GM21528 (cell line): ENCODE measurements at regions not wholly inside any gene's neighbourhood (a gene's known extent, or its start where the extent isn't known, plus 50 kb on each side); places are given as distances from the start of the nearest gene placed in this dataset.

Experiments used
- ATAC-seq: cut with Tn5 transposase; IDR thresholded peaks from one replicate; pipeline ENCODE4 v1.9.1; 2021; ENCODE audit warnings: mild to moderate bottlenecking, moderate library complexity; ENCODE audit not compliant: unreplicated experiment, low FRiP score

- no peak for ATAC-seq
These were observed 269.7 kb downstream of the PTBP2 start for GRCh38 chr1:96991261-96991660.

GRCh38 chr1:96992871-96993270 is 271.3 kb downstream of the PTBP2 start:
- ATAC-seq: no peak

- ATAC-seq: no peak
These were observed 273.8 kb downstream of the PTBP2 start for GRCh38 chr1:96995351-96995750.

- ATAC-seq: no peak
These were observed 274.4 kb downstream of the PTBP2 start for GRCh38 chr1:96996001-96996400.

GRCh38 chr1:96997717-96998116 is 276.1 kb downstream of the PTBP2 start:
- no peak for ATAC-seq

GRCh38 chr1:96998466-96998865 is 276.9 kb downstream of the PTBP2 start:
- no peak for ATAC-seq

GRCh38 chr1:96999191-96999590 is 277.6 kb downstream of the PTBP2 start:
- ATAC-seq: no peak

GRCh38 chr1:97004054-97004453 is 282.5 kb downstream of the PTBP2 start:
- no peak for ATAC-seq

- ATAC-seq: no peak
These were observed 283.2 kb downstream of the PTBP2 start for GRCh38 chr1:97004743-97005142.

- ATAC-seq: no peak
These were observed 284.6 kb downstream of the PTBP2 start for GRCh38 chr1:97006044-97006661.

GRCh38 chr1:97007840-97008604 is 286.4 kb downstream of the PTBP2 start:
- ATAC-seq: no peak

GRCh38 chr1:97010566-97011264 is 289.1 kb downstream of the PTBP2 start:
- ATAC-seq: no peak

- ATAC-seq: no peak
These were observed 291.6 kb downstream of the PTBP2 start for GRCh38 chr1:97013136-97013535.

GRCh38 chr1:97013941-97014340 is 292.4 kb downstream of the PTBP2 start:
- ATAC-seq: no peak

- no peak for ATAC-seq
These were observed 292.8 kb downstream of the PTBP2 start for GRCh38 chr1:97014426-97014825.

GRCh38 chr1:97017895-97018294 is 296.3 kb downstream of the PTBP2 start:
- ATAC-seq: no peak
